Fibroblast of skin of back (primary cell): ENCODE measurements at regions not wholly inside any gene's neighbourhood (a gene's known extent, or its start where the extent isn't known, plus 50 kb on each side); places are given as distances from the start of the nearest gene placed in this dataset.
A peak's percentile ranks its signal among the peaks of the same experiment; 100 is the strongest.

Experiments
- DNase-seq: peaks from one replicate; pipeline ENCODE4 v3.0.0-alpha.2; 2013

DNA sequence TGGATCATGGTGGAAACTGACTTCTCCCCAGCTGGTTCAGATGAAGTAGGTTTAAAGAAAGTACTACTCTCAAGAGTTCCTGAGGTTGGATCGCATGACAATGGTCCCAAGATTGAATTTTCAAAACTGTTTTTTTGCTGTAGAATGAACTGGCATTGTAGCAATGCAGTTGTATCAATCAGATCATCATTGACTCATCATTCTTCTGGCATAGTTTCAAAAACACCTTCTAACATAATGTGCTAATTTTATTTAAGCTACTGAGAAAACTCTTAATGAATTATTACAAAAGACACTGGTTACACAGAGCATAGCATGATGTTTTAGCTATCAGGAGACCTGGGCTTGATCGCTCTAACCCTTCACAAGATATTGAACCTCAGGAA, 384.5 kb upstream of the DCN start:
- DNase-seq, result no peak

DNA sequence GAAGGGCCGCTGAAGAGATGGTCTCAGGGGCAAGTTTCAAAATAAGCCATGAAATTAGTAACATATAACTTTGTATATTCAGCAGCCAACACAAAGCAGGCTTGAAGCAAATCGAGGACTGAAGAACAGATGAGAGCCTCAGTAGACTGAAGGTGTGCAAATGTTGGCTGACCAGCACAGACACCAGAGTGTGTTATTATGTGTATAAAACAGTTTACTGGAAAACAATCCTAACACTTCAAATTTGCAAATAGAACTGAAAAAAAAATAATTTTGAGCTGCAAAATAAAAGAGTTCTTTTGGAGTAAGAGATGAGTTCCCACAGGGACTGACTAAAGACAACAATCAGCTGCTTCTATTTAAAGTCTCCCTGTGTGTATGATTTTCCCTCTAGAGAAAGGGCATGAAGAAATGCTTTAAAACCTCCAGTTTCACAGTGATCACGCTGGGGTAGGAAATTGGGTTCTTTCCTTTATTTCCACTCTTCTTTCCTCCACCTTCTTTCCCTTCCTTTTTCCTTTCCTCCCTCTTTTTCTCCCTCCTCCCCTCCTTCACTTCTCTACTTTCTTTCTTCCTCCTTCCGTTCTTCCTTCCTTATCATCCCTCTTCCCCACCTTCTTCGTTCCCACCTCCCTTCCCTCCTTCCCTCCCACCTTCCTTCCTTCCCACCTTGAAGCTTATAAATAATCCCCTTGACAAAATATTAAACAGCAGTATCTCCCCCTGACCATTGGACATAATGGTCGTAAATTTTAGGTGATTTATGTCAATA, 383.9 kb upstream of the DCN start:
- no peak for DNase-seq

DNA sequence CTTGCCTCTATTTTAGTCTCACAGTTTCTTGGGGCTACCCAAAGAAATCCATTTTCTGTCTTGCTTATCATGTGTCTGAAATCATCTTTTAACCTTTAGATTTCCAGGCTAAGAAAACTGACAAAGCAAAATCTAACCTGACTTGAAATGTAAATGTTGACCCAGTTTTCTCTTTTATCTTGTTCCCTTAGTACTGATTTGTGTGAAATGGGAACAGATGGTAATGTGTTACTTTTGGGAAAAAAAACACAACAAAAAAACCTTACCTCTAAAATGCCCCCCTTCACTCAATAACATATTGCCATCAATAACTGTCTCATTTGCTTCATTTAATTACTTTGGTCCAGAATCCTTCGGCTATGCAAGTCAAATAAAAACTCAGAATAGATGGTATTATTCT, 383.2 kb upstream of the DCN start:
- DNase-seq, result no peak

DNA sequence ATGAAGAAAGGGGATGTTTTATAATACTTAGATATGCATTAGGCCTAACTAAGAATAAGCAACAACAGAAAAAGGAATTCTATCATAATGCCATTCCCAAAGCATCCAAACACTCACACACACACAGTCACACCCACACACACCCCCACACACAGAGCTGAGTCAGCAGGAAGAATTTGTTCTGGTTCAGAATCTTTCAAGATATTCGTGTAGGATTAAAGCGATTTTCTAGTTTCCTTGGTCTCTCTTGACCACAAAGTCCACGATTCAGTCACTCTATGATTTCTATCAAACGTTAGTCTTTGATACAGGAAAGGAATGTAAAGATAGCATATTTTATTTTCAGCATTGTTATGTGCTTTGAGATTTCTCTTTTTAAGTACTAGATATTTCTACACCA, 382.6 kb upstream of the DCN start:
- DNase-seq, result no peak

DNA sequence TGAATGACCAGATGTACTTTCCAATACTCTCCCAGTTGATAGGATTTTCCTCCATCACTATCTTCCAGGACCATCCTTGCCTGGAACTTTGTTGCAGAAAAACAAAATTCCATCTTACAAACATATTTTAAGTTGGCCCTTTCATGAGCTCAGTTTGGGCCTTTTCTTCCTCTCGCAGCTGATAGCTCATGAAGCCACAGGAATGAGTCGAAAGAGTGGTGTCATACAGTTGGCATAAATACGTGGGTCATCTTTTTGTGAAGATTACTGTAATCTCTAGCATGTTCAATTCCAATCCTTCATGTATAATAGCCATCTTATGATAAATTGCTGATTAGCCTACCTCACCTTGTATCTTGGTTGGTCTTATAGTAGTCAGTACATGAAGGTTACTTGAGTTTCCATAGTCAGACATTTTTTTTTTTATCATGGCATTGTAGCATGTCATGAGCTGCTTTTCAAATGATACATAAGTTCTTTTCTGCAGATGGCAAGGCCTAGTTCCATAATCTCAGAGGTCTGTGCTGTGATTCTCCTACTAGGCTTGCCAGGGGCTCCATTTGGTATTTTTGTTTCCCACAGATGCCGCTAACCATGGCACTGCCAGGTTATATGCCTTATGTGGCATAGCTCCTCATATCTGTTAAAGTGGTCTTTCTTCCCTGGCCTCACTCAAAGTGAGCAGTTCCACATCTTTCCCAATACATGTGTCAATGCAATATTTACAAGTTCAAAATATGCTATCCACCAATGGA, 380.6 kb upstream of the DCN start:
- no peak for DNase-seq

DNA sequence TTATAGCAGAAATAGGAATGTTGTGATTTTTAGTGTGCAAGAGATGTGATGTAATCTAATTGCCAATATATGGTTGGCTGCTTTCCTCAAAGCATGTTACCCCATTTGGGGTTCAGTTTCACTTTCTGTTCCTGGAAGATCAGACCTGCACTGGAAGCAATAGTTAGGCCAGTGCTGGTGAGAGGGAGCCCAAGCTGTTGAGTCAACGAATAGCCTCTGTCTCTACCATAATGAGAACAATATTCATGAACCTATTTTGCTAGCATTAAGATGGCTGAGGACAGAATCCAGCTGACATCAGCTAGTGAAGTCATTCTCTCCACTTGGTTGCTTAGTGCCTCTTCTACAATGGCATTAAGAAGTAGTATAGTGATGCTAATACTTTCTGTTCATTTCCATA, 379.9 kb upstream of the DCN start:
- no peak for DNase-seq

DNA sequence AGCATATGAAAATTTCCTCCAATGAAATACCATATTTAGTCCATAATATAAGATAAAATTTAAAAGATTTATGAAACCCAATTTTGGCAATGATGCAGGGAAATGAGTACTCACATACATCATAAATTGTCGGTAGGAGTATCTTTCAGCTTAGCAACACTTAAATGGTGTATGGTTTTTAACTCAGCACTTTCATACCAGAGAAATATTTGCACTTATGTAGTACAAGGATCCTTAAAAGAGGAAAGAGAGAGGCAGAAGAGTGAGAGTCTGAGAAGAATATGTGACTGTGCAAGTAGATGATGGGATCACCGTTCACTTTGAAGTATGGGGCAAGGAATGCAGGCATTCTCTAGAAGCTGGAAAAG, 379.3 kb upstream of the DCN start:
- no peak for DNase-seq

DNA sequence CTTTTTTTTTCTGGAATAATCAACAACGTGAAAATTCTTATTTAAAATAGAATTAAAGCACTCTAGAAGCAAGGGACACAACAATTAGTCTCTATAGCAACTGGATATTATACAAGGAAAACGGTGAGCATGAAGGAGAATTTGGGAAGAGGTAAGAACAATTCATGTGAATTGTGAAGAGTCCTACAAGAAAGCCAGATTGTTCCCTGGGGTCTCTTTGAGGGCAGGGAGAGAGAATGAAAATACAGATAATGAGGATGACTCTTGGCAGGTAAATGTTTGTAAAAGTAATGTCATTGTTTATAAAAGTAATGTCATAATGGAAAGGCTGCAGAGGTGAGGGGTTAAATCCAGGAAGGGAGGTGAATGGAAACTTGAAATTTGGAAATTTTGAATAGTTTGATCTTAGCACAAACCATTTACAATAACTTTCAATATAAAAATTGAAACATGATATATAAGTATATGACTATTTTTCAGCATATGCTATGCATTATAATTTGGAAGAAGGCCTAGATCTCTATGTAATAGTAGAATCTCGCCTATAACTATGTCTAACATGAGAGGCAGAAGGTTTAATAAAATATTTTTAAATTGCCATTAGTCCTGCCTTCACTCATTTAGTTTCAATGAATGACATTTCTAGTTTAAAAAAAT, 378.8 kb upstream of the DCN start:
- no peak for DNase-seq

DNA sequence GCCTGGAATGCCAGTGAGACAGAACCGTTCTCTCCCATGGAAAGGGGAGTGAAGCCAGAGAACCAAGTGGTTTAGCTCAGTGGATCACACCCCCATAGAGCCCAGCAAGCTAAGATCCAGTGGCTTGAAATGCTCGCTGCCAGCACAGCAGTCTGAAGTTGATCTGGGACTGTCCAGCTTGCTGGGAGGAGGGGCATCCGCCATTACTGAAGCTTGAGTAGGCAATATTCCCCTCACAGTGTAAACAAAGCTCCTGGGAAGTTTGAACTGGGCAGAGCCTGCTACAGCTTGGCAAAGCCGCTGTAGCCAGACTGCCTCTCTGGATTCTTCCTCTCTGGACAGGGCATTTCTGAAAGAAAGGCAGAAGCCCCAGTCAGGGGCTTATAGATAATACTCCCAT, 374.3 kb upstream of the DCN start:
- no peak for DNase-seq

DNA sequence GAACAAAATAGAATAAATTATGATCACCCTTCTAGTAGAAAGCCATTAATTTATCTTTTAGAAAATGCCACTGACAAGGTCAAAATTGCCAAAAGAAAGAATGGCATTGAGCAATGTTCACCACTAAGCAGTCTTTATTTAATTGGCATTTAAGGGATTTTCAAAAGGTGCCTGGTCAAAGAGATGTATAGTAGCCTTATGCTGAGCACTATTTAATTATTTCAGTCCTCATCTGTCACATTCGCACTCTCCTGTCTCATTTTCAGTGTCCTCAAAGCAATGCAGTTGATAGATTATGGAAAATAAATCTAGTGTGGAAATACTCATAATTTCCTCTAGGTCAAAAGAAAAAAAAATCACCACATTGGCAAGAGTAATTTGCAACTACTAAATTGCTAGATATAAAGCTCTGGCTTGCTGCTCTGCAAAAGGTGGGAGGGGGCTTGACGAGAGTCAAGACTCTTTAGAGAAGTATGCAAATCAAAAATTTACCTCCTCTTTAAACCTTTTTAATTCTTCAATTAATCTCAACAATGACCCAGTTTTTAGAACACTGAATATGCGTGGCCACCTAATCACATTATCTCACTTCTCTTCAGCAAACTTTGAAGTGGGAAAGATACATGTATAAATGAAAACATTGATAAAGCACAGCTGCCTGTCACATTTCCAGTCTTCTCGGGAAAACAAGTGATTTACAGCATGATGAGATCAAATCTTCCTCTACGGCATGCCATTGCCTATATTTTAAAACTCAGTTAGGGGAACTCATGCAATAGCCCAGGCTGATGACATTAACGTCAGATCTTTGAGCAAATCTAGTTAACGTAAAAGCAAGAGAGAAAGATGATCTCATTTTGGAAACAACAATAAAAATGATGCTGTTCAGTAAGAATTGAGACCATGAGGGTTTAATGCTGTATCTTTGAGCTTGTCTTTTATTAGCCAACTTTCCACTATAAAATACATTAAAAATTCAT, 373.1 kb upstream of the DCN start:
- DNase-seq, result no peak

DNA sequence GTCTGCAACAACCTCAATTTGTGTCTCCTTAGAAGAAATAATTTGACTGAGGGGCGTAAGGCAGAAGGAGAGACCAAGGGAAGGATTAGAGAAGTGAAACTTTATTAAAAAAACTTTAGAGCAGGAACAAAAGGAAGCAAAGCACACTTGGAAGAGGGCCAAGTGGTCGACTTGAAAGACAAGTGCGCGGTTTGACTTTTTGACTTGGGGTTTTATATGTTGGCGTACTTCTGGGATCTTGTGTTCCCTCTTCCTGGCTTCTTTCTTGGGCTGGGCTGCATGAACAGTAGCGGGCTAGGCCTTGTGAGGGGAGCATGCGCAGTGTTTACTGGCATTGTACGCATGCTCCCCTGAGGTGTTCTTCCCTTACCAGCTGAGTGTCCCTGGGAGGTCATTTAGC, 369.3 kb upstream of the DCN start:
- DNase-seq, result no peak

DNA sequence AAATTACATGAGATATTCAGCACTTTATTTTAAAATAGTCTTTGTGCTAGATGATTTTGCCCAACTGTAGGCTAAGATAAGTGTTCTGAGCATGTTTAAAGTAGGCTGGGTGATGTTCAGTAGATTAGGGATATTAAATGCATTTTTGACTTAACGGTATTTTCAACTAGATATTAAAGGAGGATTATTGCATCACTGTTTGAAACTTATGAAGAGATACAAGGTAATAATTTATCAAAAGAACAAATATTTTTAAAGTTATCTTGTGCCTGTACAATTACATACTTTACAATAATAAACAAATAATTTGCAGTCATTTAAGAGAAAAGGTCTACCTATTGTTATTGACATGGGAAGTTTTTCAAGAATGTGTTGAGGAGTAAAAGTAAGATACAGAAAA, 368.6 kb upstream of the DCN start:
- DNase-seq, result no peak

DNA sequence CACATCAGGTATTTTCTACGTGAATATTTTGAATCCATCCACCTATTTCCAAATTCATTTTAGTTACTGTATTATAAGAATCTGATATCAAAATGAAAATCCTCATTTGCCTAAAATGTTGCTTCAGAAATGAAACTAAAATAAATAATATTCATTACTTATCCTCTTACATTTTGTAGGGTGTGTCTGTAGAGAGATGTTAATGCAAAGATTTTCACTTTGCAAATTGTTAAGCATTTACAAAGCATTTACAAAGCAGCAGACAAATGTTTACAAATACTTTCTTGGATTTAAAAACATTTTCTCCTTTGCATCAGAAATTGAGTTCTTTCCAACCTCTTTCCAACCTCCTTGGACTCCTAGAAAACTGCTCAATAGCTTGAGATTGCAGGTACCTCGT, 360.0 kb upstream of the DCN start:
- no peak for DNase-seq

DNA sequence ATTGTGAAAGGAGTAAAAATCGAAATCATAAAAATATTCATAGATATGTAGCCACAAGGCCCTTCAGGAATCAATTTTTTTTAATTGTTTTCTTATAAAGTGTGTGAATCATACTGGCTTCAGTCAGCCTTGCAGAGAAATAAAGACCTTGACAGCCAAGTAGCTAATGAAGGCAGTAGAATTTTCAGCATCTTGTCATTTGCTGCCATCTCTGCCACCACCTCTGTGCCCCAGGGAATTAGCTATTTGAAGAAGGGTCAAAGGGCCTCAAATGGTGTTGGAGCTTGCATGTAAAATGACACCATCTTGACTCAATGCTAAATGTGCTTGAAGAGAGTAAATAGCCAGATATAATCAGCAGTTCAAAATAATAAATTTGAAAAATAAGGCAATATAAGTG, 359.4 kb upstream of the DCN start:
- no peak for DNase-seq

DNA sequence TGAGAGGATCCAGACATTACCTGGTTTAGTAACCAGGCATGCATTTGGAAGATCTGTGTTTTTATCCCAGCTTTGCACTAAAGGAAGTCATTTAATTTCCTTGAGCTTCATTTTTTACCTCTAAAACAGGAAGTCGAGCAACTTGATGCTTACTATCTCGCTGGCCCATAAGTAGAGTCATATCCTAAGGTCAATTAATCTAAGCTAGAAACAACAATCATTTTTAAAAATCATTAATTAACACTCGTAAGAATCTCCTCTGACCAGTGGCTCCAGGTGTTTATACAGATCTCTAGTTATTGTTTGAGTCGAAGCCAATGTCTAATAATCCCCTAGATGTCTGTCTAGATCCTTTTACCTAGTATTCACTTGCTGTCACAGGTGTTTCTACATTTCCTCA, 355.8 kb upstream of the DCN start:
- no peak for DNase-seq

DNA sequence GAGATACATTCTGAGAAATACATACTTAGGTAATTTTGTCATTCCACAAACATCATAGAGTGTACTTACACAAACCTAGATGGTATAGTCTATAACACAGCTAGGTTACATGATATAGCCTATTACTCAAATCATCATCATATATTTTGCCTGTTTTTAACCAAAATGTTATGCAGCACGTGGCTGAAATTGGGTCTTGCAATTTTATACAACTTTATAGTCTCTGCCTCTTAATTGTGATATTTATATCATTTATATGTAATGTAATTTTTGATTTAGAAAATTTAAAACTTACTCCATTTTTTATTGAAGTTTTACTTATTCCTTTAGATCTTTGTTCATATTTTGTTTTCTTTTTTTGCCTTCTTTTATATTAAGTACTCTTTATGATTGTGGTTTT, 350.7 kb upstream of the DCN start:
- no peak for DNase-seq

DNA sequence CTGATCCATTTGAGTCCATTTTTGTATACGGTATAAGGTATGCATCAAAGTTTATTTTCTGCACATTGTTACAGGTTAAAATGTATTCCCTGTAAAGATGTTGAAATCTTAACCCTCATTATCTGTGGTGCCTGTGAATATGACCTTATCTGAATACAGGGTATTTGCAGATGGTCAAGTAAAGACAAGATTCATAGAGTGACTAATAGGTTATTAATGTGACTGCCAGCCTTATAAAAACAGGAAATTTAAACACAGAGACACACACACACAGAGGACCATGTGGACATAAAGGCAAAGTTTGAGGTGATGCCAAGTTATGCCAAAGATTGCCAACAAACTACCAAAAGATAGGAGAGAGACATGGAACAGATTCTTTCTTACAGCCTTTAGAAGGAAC, 347.2 kb upstream of the DCN start:
- peak; percentile 65 for DNase-seq

DNA sequence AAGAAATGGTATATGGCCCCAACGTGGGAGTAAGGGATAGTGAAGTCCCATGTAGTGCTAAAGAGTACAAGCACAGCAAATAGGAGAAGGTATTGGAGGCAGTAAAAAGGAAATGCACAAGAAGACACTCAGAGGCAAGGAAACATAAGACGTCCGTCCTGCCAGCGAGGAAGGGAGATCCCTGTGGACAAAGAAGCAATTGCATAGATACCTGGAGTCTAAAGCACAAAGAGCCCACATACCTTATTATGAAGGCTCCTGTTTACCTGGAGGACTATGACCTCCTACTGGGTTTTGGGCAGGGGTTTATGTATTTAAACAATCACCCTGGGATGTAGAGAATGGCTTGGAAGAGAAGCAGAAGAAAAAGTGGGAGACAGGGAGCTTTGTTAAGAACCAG, 341.2 kb upstream of the DCN start:
- no peak for DNase-seq

DNA sequence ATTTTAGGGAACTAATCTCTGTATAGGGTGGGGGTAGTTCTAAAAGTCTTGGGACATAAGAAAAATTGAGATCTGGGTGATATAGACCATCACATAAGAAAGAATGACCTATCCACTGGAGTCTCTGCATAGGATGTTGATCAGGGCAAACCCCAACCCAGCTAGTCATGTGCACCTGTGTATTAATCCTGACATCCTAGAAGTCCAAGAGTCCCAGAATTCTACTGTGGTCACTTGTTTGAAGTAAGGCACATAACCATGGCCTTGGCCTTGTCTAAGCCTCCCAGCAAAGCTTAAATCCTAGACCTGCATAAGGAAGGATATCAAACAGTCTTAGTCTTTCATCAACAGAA, 334.1 kb upstream of the DCN start:
- DNase-seq, result no peak

DNA sequence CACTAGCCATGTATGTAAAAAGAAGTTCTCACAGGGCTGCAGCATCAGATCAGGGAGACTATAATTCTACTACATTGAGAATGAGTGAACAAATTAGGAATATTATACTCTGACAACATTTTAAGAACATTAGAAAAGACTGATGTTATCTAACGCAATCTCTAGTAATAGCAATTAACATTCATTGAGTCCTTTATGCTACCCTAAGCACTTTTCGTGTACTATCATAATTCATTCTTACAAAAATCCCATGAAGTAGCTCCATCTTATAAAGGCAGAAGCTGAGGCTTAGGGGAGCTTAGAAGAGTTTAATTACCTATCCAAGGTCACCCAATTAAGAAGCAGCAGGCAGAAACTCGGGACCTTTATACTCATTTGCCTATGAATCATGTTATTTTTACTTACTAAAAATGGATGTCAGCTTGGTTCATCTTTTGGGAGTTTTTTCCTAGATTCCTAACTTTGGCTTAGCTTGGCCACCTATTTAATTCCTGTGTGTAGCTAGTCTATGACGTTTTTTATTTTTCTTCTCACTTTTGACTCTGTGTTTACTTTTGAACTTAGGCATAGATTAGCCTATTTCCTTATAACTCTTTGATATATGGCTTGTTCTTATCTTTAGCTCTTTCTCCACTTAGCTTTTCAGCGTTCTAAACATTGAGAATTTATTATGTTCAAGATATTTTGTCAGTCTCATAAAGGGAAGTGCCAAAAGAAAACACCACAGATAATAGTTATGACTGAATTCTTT, 333.5 kb upstream of the DCN start:
- no peak for DNase-seq

DNA sequence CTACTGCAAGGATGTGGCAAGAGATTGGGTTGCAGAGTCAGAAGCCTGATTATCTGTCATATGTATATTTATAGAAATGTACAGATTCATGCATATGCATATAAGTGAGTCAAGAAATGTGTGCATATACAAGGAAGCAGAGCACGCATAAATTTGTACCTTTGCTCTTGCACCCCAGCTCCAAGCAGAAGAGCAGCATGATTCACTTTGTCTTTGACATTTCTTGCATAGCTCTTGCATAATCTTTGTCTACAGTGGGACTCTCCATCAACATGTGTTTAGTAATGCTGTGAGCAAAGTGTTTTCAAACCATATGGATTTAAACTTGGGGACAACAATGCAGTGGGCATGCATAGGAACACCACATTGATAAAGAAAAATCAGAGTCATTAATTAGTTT, 330.7 kb upstream of the DCN start:
- no peak for DNase-seq

DNA sequence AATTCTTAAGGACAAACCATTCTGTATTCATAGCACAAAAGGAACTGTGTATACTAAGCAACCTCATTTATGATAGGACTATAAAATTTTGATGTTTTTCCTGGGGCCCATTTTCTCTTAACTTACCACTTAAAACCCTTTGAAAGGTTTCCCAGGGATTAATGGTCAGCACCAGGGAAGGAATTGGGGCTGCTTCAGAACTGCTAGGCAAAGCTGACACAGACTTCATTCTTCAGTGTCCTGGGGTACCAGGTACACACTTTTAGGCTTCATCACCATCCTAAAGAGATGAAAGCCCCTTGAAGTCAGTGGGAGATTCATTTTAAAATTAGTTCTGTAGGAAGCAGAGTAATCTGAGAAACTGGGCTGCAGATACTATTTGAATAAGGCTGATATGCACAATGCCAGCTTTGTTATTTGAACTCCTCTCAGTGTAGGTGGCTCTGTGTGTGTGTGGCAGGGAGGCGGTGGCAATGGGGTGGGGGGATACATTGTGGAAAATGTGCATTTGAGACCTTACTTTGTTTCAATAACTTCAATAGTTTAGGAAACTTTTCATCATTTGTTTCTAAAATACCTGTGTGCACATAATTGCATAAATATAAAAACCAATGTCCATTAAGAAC, 329.3 kb upstream of the DCN start:
- no peak for DNase-seq
